Breast epithelium (tissue), 4 donors: ENCODE measurements at regions not wholly inside any gene's neighbourhood (a gene's known extent, or its start where the extent isn't known, plus 50 kb on each side); places are given as distances from the start of the nearest gene placed in this dataset.
"Not testable (repeated sequence)": the region's sequence is repeated elsewhere in the genome, so short reads cannot be mapped to it uniquely, and the experiment has no call there.

ENCODE experiments used
- DNase-seq, 2 donors: peaks; one replicate each; pipeline ENCODE4 v3.0.0-alpha.2; 2019; ENCODE audit warnings: low spot score in 2 of 2
- H3K27ac ChIP-seq, 2 donors: fragments of 200-600 bp; sonication (generic) in 1 of 2; one replicate each; pipeline ENCODE4 v1.5.1; 2016 to 2019; ENCODE audit warnings: mild to moderate bottlenecking in 1 of 2
- H3K27me3 ChIP-seq, 2 donors: fragments of 200-600 bp; sonication (generic) in 1 of 2; one replicate each; pipeline versions ENCODE4 v1.5.1 to v1.6.0; 2017 to 2019; ENCODE audit warnings: control low read depth in 1 of 2, mild to moderate bottlenecking in 1 of 2
- H3K36me3 ChIP-seq: fragments of 200-600 bp; one replicate; pipeline ENCODE4 v1.5.1; 2019
- H3K4me1 ChIP-seq, 2 donors: fragments of 200-600 bp; sonication (generic); one replicate each; pipeline ENCODE4 v1.5.1; 2016 to 2019; ENCODE audit warnings: control low read depth in 1 of 2
- H3K4me3 ChIP-seq, 3 donors: fragments of 200-600 bp; sonication (generic); 1 replicate in 2 of 3; 2 replicates in 1 of 3; pipeline ENCODE4 v1.5.1; 2016 to 2019; ENCODE audit warnings: mild to moderate bottlenecking in 3 of 3, moderate library complexity in 2 of 3
- H3K9me3 ChIP-seq, 2 donors: fragments of 200-600 bp; sonication (generic) in 1 of 2; one replicate each; pipeline ENCODE4 v1.5.1; 2016 to 2019; ENCODE audit warnings: control low read depth in 1 of 2
- CTCF ChIP-seq, 3 donors: fragments of 450-650 bp; IDR thresholded peaks; one replicate each; pipeline ENCODE4 v1.5.1; 2016 to 2017; ENCODE audit warnings: antibody characterized with exemption in 3 of 3, mild to moderate bottlenecking in 3 of 3, moderate library complexity in 3 of 3
- POLR2A ChIP-seq: fragments of 450-650 bp; IDR thresholded peaks from one replicate; pipeline ENCODE4 v1.6.1; 2016; ENCODE audit warnings: antibody characterized with exemption, mild to moderate bottlenecking, moderate library complexity
- POLR2AphosphoS5 ChIP-seq, 3 donors: sonication (generic); formaldehyde crosslinking; IDR thresholded peaks; one replicate each; pipeline ENCODE4 v1.6.1; 2017; ENCODE audit warnings: antibody characterized with exemption in 3 of 3
- intact Hi-C: fragments of 100-400 bp; cut with DNase I; formaldehyde crosslinking; loops from one replicate; pipeline ENCODE4 v1.15.1; 2023; ENCODE audit warnings: low total_unique reads

GRCh38 chr2:139550341-139550740 is 770.2 kb upstream of the NXPH2 start:
- Histone ChIP-seq H3K9me3 (peaks cover 0 to 6% of the 10 kb centered on the region in 2 donors), H3K4me3 (no peak overlapping the region), H3K27ac (no peak overlapping the region), H3K4me1 (no peaks in the 10 kb centered on the region), H3K27me3 (no peaks in the 10 kb centered on the region), H3K36me3 (no peaks in the 10 kb centered on the region)
- no peak for TF ChIP-seq POLR2AphosphoS5 (IDR thresholded peaks at IDR 0.05)
- DNase-seq = no peak
- intact Hi-C loops = no loop called here

GRCh38 chr2:139544186-139544851 is 764.1 kb upstream of the NXPH2 start:
- Histone ChIP-seq H3K36me3 (no peaks in the 10 kb centered on the region), H3K4me1 (no peaks in the 10 kb centered on the region), H3K27ac (no peak overlapping the region), H3K4me3 (no peak overlapping the region), H3K27me3 (no peaks in the 10 kb centered on the region), H3K9me3 (no peaks in the 10 kb centered on the region)
- intact Hi-C loops = no loop called here
- TF ChIP-seq POLR2AphosphoS5 (IDR thresholded peaks at IDR 0.05) (no peak), CTCF (IDR thresholded peaks at IDR 0.05) (no peak), POLR2A (no peak)
- DNase-seq = no peak

GRCh38 chr2:139538332-139539020 is 758.3 kb upstream of the NXPH2 start:
- H3K9me3 ChIP-seq, H3K27ac ChIP-seq, H3K4me1 ChIP-seq, DNase-seq, H3K27me3 ChIP-seq, H3K4me3 ChIP-seq, intact Hi-C loops, H3K36me3 ChIP-seq: not testable (repeated sequence)

GRCh38 chr2:139529080-139529479 is 748.9 kb upstream of the NXPH2 start:
- Histone ChIP-seq H3K9me3 (no peaks in the 10 kb centered on the region), H3K27ac (no peak overlapping the region), H3K4me1 (no peaks in the 10 kb centered on the region), H3K27me3 (no peaks in the 10 kb centered on the region), H3K4me3 (no peak overlapping the region), H3K36me3 (no peaks in the 10 kb centered on the region)
- intact Hi-C loops = no loop called here
- TF ChIP-seq CTCF (IDR thresholded peaks at IDR 0.05) (no peak), POLR2A (no peak), POLR2AphosphoS5 (IDR thresholded peaks at IDR 0.05) (no peak)
- no peak for DNase-seq

GRCh38 chr2:139526781-139527180 is 746.6 kb upstream of the NXPH2 start:
- no peaks in the 10 kb centered on the region for H3K9me3 ChIP-seq
- intact Hi-C loops = no loop called here
- no peak for TF ChIP-seq POLR2AphosphoS5 (IDR thresholded peaks at IDR 0.05)
- TF ChIP-seq CTCF (IDR thresholded peaks at IDR 0.05) = no peak
- TF ChIP-seq POLR2A = no peak
- no peak overlapping the region for H3K4me3 ChIP-seq
- H3K4me1 ChIP-seq = no peaks in the 10 kb centered on the region
- no peak overlapping the region for H3K27ac ChIP-seq
- H3K36me3 ChIP-seq = no peaks in the 10 kb centered on the region
- H3K27me3 ChIP-seq = no peaks in the 10 kb centered on the region
- no peak for DNase-seq

- Histone ChIP-seq H3K4me1 (no peaks in the 10 kb centered on the region), H3K9me3 (no peaks in the 10 kb centered on the region), H3K4me3 (no peak overlapping the region), H3K36me3 (no peaks in the 10 kb centered on the region), H3K27me3 (no peaks in the 10 kb centered on the region), H3K27ac (no peak overlapping the region)
- no peak for TF ChIP-seq POLR2A
- TF ChIP-seq POLR2AphosphoS5 (IDR thresholded peaks at IDR 0.05) = no peak
- TF ChIP-seq CTCF (IDR thresholded peaks at IDR 0.05) = no peak
- intact Hi-C loops = no loop called here
- DNase-seq = no peak
Observed at GRCh38 chr2:139518321-139518720, 738.1 kb upstream of the NXPH2 start.
